ENCODE measurements at regions not wholly inside any gene's neighbourhood (a gene's known extent, or its start where the extent isn't known, plus 50 kb on each side); places are given as distances from the start of the nearest gene placed in this dataset.
"Not testable (repeated sequence)": the region's sequence is repeated elsewhere in the genome, so short reads cannot be mapped to it uniquely, and the experiment has no call there.

DNA sequence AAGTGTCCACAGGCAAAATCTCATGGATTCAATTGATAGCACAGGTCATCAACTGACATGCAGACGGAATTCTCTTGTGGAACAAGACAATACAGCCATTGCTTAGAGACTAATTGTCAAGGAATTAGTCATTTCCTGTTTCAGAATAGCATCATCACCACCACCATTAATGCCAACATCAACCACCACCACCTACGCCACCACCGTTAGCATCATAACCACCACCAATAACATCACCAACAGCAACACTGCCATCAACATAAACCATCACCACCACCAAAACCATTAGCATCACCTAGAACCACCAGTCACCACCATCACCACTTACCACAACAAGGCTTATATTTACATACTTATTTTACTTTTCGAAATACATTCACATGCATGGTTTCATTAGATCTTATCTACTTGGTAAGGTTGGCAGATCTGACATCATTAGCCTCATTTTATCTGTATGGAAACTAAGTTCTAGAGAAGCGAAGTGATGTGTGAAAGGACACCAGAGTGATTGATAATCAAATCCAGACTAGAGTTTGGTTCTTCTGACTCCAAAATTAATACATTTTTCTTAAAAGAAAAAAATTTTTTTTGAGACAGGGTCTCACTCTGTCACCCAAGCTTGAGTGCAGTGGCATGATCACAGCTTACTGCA lies 2733.8 kb upstream of the TPTE start:
- H3K4me3 ChIP-seq; H3K36me3 ChIP-seq; intact Hi-C loops (cut with DNase I; ENCODE audit: low total_unique reads); H3K4me1 ChIP-seq; ATAC-seq; H3K27ac ChIP-seq; H3K27me3 ChIP-seq; DNase-seq; H3K9me3 ChIP-seq; in situ Hi-C loops (cut with MboI; ENCODE audit: low sequenced_read_pairs in 4 of 4): not testable (repeated sequence)

DNA sequence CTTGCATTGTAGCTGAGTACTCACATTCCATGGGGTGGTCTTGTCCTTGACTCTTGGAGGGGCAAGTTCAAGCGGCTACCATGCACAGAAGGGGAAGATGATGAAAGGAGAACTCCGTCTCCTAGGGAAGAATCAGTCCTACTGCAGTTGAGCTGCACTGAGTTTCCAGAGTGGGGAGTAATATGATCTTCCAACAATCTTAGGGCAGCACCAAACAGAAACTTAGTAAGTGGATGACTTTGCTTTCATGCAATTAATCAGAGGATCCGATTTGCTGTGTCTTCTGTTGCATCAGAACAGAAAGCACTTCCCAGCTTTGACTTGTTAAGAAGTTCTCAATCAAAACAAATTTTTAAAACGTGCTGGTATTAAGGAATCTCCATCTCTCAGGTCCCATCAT lies 2727.6 kb upstream of the TPTE start:
- in situ Hi-C loops (cut with MboI; ENCODE audit: low sequenced_read_pairs in 4 of 4); H3K36me3 ChIP-seq; DNase-seq; H3K4me1 ChIP-seq; intact Hi-C loops (cut with DNase I; ENCODE audit: low total_unique reads); H3K4me3 ChIP-seq; H3K27ac ChIP-seq; H3K9me3 ChIP-seq; H3K27me3 ChIP-seq; ATAC-seq: not testable (repeated sequence)

DNA sequence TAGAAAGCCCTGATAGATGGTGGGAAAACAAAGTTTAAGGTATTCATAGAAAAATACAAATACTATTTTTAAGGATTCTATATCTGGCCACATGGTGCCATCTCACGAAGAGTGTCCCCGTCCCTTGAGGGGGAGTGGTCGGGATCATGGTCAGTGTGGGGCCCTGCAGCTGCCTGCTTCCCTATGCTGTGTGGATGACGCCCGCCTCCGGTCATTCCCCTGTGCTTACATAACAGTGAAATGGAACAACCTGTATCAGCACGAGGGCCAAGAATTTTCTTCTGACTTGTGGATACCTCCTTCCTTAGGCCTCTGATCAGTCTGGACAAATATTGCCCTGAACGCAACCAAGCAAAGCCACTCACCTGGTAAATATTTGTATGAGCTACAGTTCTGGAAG lies 2724.1 kb upstream of the TPTE start:
- H3K27me3 ChIP-seq; H3K27ac ChIP-seq; ATAC-seq; in situ Hi-C loops (cut with MboI; ENCODE audit: low sequenced_read_pairs in 4 of 4); H3K4me1 ChIP-seq; H3K9me3 ChIP-seq; H3K36me3 ChIP-seq; intact Hi-C loops (cut with DNase I; ENCODE audit: low total_unique reads); DNase-seq; H3K4me3 ChIP-seq: not testable (repeated sequence)

DNA sequence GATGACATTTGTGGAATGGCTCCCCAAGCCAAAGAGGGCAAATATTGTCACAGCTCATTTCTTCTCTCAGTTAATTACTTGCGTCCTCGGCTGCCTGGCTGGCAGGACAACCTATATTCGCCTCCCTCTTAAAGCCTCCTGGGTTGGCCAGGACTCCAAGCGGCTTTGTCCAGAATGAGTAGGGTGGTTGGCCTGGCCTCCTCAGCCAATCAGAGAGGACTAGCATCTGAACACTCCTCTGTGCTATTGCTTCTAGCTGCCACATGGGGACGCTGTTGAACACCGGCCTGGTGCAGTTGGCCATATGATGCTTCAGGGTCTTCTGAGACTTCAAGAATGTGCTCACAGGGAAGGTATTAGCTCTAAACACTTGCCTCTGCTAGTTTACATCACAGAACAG lies 2722.9 kb upstream of the TPTE start:
- ATAC-seq; DNase-seq; H3K27me3 ChIP-seq; in situ Hi-C loops (cut with MboI; ENCODE audit: low sequenced_read_pairs in 4 of 4); H3K27ac ChIP-seq; H3K4me1 ChIP-seq; H3K4me3 ChIP-seq; intact Hi-C loops (cut with DNase I; ENCODE audit: low total_unique reads); H3K36me3 ChIP-seq; H3K9me3 ChIP-seq: not testable (repeated sequence)

DNA sequence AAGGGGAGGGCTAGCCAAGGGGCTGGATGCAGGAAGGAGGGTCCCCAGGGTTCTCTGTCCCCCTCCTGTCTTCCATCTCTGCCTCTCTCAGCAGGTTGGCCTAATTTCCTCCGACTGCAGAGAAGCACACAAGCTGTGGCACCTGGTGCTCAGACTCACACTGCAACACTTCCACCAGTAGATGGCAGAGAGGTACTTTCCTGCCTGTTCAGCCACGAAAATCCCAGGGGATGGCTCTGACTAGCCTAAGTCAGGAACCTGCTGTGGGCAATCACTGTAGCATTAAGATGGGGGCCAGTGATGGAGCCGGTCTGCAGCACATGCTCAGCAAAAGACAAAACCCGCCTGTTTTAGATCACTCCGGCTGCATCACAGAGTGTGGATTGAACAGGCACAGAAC lies 2721.7 kb upstream of the TPTE start:
- H3K36me3 ChIP-seq; ATAC-seq; H3K4me3 ChIP-seq; DNase-seq; H3K27ac ChIP-seq; H3K4me1 ChIP-seq; in situ Hi-C loops (cut with MboI; ENCODE audit: low sequenced_read_pairs in 4 of 4); intact Hi-C loops (cut with DNase I; ENCODE audit: low total_unique reads); H3K9me3 ChIP-seq; H3K27me3 ChIP-seq: not testable (repeated sequence)

DNA sequence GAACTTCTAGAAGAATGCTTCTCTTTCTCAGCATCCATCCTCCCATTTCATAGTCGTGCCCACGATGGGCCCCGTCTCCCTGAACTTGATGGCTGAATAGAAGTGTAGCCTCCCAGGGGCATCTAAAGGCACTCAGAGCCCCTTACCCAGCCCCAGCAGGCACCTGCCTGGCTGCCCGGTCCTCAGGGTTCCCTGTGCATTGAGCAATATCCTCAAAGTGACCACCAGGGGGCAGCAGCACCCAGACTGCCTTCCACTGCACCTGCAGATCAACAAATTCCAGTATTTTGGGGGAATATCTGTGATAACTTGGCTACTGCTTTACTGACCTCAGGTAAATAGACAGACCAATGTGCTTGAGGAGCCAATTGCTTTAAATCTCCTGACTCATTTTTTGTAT lies 2707.9 kb upstream of the TPTE start:
- in situ Hi-C loops (cut with MboI; ENCODE audit: low sequenced_read_pairs in 4 of 4); H3K27ac ChIP-seq; H3K4me3 ChIP-seq; DNase-seq; H3K9me3 ChIP-seq; H3K4me1 ChIP-seq; H3K27me3 ChIP-seq; intact Hi-C loops (cut with DNase I; ENCODE audit: low total_unique reads); H3K36me3 ChIP-seq; ATAC-seq: not testable (repeated sequence)

DNA sequence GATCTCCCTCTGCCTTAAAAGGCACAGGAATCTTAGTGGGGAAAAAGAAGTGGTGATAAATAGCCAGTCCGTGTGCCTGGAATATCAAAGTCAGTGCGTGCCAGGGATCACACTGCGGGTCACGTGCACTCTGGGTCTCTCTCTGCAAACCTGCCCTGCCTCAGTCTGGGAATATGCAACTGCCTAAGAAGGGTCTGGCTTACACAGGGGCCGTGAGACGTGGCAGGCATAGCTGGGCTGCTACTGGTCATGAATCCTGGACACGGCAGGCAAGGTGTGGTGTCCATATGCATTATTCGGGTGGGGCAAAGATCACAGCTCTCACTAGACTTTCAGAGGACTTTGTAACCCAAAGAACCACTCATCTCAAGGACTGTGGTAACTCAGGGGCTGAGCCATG lies 2704.4 kb upstream of the TPTE start:
- H3K27me3 ChIP-seq; H3K36me3 ChIP-seq; in situ Hi-C loops (cut with MboI; ENCODE audit: low sequenced_read_pairs in 4 of 4); intact Hi-C loops (cut with DNase I; ENCODE audit: low total_unique reads); ATAC-seq; H3K9me3 ChIP-seq; H3K4me1 ChIP-seq; H3K4me3 ChIP-seq; H3K27ac ChIP-seq; DNase-seq: not testable (repeated sequence)

DNA sequence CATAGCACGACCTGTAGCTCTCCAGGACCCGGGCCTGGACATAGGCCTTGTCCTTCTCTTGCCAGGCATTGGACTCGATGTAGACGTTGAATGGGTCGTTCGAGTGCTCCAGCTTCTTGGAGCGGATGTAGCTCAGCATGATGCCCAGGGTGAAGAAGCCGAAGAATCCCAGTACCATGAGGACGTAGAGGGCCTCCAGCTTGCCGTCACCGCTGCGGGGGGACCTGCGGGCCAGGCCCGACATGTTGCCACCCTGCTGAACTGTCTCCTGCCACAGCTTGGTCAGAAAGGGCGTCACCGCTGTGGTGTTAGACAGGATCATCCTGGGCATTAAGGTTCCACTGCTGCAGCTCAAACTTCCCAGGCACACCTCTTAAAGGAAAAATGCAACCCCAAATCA lies 2702.1 kb upstream of the TPTE start:
- ATAC-seq; DNase-seq; in situ Hi-C loops (cut with MboI; ENCODE audit: low sequenced_read_pairs in 4 of 4): not testable (repeated sequence)

DNA sequence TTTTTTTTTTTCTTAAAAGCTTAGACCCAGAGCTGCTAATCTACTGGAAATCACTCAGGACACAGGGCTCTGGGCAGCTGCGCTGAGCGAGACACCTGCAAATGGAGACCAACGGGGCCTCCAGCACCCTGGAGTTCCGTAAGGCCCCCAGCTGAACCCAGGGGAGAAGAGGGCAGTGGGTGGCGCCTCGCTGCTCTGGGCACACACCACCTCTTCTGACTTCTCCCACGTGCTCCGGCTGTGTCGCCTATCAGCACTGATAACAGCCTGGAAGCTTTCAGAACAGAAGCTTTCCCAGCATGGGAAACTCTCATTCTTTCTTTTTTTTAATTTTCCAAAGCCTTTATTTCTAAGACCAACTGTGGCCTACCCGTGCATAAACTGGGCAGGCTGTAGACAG lies 2695.8 kb upstream of the TPTE start:
- H3K36me3 ChIP-seq; DNase-seq; H3K27ac ChIP-seq; in situ Hi-C loops (cut with MboI; ENCODE audit: low sequenced_read_pairs in 4 of 4); ATAC-seq; H3K27me3 ChIP-seq; H3K4me1 ChIP-seq; intact Hi-C loops (cut with DNase I; ENCODE audit: low total_unique reads); H3K9me3 ChIP-seq; H3K4me3 ChIP-seq: not testable (repeated sequence)

More for the DNA sequence above, 2702.1 kb upstream of the TPTE start:
- H3K27ac ChIP-seq; H3K27me3 ChIP-seq; intact Hi-C loops (cut with DNase I; ENCODE audit: low total_unique reads); H3K36me3 ChIP-seq; H3K4me1 ChIP-seq; H3K4me3 ChIP-seq; H3K9me3 ChIP-seq: not testable (repeated sequence)

DNA sequence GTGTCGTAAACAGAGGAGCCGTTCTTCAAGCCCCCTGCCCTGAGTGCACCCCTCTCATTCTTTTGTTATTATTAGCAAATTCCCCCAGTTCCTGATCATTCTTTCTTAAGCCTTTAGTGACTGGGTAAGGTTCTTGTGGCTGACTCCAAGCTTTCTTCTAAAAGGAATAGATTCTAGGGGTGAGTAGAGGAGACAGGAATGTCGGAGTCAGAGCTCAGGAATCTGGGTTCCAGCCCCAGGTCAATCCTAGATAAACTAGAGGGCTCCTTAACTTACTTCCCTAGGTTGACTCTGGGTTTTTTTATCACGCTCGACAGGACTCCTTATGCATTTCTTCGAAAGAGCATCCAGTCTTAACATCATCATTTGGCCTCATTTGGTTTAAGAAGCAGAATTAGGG lies 2695.2 kb upstream of the TPTE start:
- in situ Hi-C loops (cut with MboI; ENCODE audit: low sequenced_read_pairs in 4 of 4); H3K4me1 ChIP-seq; intact Hi-C loops (cut with DNase I; ENCODE audit: low total_unique reads); H3K27ac ChIP-seq; H3K4me3 ChIP-seq; ATAC-seq; DNase-seq; H3K36me3 ChIP-seq; H3K27me3 ChIP-seq; H3K9me3 ChIP-seq: not testable (repeated sequence)

DNA sequence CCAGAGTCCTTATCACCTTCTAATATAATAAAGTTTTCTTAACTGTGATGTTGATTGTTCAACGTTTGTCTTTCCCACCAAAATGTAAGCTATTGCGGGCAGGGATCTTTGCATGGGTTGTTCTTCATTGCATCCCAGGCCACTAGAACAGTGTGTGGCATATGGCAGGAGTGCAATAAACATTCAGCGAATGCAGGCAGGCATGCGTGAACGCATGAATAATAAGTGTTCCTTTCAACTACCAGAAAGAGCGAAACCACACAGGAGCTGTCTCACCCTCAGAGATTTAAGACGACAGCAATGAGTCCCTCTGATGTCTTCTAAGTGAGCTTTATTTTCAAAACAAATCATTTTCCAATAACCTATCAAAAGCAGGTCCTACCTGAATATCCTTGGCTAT lies 2693.1 kb upstream of the TPTE start:
- H3K4me1 ChIP-seq; H3K9me3 ChIP-seq; H3K36me3 ChIP-seq; H3K27ac ChIP-seq; intact Hi-C loops (cut with DNase I; ENCODE audit: low total_unique reads); in situ Hi-C loops (cut with MboI; ENCODE audit: low sequenced_read_pairs in 4 of 4); H3K27me3 ChIP-seq; DNase-seq; H3K4me3 ChIP-seq; ATAC-seq: not testable (repeated sequence)

DNA sequence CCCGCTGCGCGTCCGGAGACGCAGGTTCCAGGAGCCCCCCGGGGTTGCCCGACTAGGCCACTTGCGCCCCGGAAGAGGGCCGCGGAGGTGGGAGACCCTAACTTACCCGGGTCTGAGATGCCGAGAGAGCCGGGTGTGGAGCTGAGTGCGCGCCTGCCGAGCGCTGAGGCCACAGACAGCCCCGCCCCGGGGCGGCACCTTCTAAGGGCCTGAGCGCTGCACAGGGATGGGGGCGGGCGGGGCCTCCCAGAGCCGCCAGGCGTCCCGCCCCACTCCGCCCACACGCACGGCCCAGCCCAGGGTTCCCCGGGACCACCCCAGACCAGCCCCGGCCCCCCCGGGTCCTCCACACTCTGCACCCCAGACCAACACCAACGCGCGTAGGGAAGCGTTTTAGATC lies 2692.0 kb upstream of the TPTE start:
- intact Hi-C loops (cut with DNase I; ENCODE audit: low total_unique reads); H3K4me1 ChIP-seq; DNase-seq; H3K4me3 ChIP-seq; H3K27me3 ChIP-seq; in situ Hi-C loops (cut with MboI; ENCODE audit: low sequenced_read_pairs in 4 of 4); H3K27ac ChIP-seq; H3K36me3 ChIP-seq; H3K9me3 ChIP-seq; ATAC-seq: not testable (repeated sequence)
